MM.1S (cell line): ENCODE measurements at regions not wholly inside any gene's neighbourhood (a gene's known extent, or its start where the extent isn't known, plus 50 kb on each side); places are given as distances from the start of the nearest gene placed in this dataset.

Experiments used
- EZH2 ChIP-seq: fragments of 300-600 bp; sonication (generic); optimal IDR thresholded peaks from 2 replicates; pipeline ENCODE3; 2017; ENCODE audit warnings: low read depth, mild to moderate bottlenecking, antibody characterized with exemption, low read length, mixed read lengths
- EZH2phosphoT487 ChIP-seq: fragments of 300-600 bp; sonication (generic); IDR thresholded peaks from 2 replicates; pipeline ENCODE4 v1.6.1; 2018; ENCODE audit warnings: antibody characterized with exemption, low read length
- TF ChIP-seq, protein P1 (sequence below): fragments of 300-600 bp; sonication (generic); IDR thresholded peaks from 2 replicates; pipeline ENCODE4 v1.5.1; 2016; ENCODE audit warnings: antibody characterized with exemption, low read length, mixed read lengths

DNA sequence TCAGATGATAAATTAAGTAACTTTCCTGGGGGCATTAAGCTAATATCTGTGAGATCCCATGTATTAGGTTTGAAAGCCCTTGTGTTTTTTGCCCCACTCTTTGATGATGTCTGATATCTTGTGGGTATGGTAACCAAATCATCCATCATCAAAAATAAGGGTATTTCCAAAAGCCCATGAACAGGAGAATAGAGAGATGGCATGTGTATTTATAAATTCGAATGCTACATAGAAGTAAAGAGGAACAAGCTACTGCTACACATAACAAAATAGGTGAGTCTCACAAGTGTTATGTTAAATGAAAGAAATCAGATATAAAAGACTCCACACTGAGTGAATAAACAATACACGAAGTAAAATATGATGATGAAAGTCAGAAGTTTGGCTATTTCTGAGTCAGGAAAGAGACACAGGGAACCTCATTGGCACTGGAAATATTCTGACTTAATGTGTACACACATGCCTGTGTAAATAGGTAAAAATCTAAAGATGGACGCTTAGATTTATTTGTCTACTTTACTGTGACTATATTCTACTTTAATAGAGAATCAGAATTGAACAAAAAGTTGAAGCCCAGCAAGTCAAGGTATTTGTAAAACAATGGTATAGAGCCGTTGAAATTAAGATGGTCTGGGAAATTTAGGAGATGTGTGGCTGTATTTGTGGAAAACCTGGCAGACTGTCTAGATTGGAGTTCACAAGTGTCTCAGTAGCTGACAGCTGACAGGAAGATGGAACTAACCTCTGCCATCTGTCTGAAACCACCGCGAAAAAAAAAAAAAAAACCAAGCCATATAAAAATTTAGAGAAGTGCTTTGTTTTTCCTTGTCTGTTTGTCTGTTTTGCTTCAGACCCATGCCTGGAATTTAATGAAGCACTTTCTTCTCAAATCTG lies 111.0 kb upstream of the TGFBR2 start:
- TF ChIP-seq, protein P1, sequence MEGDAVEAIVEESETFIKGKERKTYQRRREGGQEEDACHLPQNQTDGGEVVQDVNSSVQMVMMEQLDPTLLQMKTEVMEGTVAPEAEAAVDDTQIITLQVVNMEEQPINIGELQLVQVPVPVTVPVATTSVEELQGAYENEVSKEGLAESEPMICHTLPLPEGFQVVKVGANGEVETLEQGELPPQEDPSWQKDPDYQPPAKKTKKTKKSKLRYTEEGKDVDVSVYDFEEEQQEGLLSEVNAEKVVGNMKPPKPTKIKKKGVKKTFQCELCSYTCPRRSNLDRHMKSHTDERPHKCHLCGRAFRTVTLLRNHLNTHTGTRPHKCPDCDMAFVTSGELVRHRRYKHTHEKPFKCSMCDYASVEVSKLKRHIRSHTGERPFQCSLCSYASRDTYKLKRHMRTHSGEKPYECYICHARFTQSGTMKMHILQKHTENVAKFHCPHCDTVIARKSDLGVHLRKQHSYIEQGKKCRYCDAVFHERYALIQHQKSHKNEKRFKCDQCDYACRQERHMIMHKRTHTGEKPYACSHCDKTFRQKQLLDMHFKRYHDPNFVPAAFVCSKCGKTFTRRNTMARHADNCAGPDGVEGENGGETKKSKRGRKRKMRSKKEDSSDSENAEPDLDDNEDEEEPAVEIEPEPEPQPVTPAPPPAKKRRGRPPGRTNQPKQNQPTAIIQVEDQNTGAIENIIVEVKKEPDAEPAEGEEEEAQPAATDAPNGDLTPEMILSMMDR, result no peak
- no peak for TF ChIP-seq EZH2
- TF ChIP-seq EZH2phosphoT487, result no peak
